Gastrocnemius medialis (tissue), 4 donors: ENCODE measurements at regions not wholly inside any gene's neighbourhood (a gene's known extent, or its start where the extent isn't known, plus 50 kb on each side); places are given as distances from the start of the nearest gene placed in this dataset.
A peak's percentile ranks its signal among the peaks of the same experiment; 100 is the strongest.

Experiments
- ATAC-seq, 2 donors: fragments of 150-250 bp; one replicate each; pipeline ENCODE4 v1.9.1; 2016
- DNase-seq, 2 donors: peaks; one replicate each; pipeline ENCODE4 v3.0.0-alpha.2; 2019
- H3K27ac ChIP-seq, 4 donors: fragments of 200-600 bp; sonication (generic); 1 replicate in 1 of 4; 2 replicates in 3 of 4; pipeline ENCODE4 v1.5.1; 2016 to 2018; ENCODE audit warnings: mild to moderate bottlenecking in 2 of 4, moderate library complexity in 1 of 4
- H3K27me3 ChIP-seq, 3 donors: fragments of 200-600 bp; sonication (generic) in 2 of 3; 1 replicate in 1 of 3; 2 replicates in 2 of 3; pipeline versions ENCODE4 v1.5.1 to v1.6.0; 2016 to 2019; ENCODE audit warnings: mild to moderate bottlenecking in 1 of 3, moderate library complexity in 1 of 3
- H3K36me3 ChIP-seq, 2 donors: fragments of 200-600 bp; sonication (generic) in 1 of 2; one replicate each; pipeline ENCODE4 v1.5.1; 2017 to 2018
- H3K4me1 ChIP-seq, 2 donors: fragments of 200-600 bp; sonication (generic) in 1 of 2; one replicate each; pipeline ENCODE4 v1.5.1; 2016 to 2017; ENCODE audit warnings: mild to moderate bottlenecking in 2 of 2
- H3K4me3 ChIP-seq, 4 donors: fragments of 200-600 bp; sonication (generic) in 3 of 4; 1 replicate in 1 of 4; 2 replicates in 3 of 4; pipeline ENCODE4 v1.5.1; 2016 to 2019; ENCODE audit warnings: mild to moderate bottlenecking in 2 of 4
- H3K9me3 ChIP-seq, 3 donors: fragments of 200-600 bp; sonication (generic) in 2 of 3; 1 replicate in 1 of 3; 2 replicates in 2 of 3; pipeline ENCODE4 v1.5.1; 2016 to 2019
- CTCF ChIP-seq, 5 experiments: fragments of 450-650 bp in 3 of 5; fragments of 200-600 bp in 2 of 5; sonication (generic) in 2 of 5; IDR thresholded peaks in 4 of 5; conservative IDR thresholded peaks in 1 of 5; 1 replicate in 4 of 5; 2 replicates in 1 of 5; pipeline ENCODE4 v1.5.1; 2016 to 2019; ENCODE audit warnings: antibody characterized with exemption in 5 of 5, mild to moderate bottlenecking in 3 of 5, moderate library complexity in 3 of 5
- POLR2A ChIP-seq, 2 donors: fragments of 450-650 bp; IDR thresholded peaks; one replicate each; pipeline ENCODE4 v1.6.1; 2017; ENCODE audit warnings: antibody characterized with exemption in 2 of 2, mild to moderate bottlenecking in 2 of 2, moderate library complexity in 2 of 2
- in situ Hi-C, 4 donors: fragments of 200-750 bp; cut with MboI; loops; one replicate each; pipeline versions ENCODE4 v1.15.0 to v1.8.0; 2017; ENCODE audit warnings: low sequenced_read_pairs in 4 of 4
- intact Hi-C: fragments of 100-400 bp; cut with DNase I; formaldehyde crosslinking; loops from one replicate; pipeline ENCODE4 v1.15.1; 2023; ENCODE audit warnings: low total_unique reads

DNA sequence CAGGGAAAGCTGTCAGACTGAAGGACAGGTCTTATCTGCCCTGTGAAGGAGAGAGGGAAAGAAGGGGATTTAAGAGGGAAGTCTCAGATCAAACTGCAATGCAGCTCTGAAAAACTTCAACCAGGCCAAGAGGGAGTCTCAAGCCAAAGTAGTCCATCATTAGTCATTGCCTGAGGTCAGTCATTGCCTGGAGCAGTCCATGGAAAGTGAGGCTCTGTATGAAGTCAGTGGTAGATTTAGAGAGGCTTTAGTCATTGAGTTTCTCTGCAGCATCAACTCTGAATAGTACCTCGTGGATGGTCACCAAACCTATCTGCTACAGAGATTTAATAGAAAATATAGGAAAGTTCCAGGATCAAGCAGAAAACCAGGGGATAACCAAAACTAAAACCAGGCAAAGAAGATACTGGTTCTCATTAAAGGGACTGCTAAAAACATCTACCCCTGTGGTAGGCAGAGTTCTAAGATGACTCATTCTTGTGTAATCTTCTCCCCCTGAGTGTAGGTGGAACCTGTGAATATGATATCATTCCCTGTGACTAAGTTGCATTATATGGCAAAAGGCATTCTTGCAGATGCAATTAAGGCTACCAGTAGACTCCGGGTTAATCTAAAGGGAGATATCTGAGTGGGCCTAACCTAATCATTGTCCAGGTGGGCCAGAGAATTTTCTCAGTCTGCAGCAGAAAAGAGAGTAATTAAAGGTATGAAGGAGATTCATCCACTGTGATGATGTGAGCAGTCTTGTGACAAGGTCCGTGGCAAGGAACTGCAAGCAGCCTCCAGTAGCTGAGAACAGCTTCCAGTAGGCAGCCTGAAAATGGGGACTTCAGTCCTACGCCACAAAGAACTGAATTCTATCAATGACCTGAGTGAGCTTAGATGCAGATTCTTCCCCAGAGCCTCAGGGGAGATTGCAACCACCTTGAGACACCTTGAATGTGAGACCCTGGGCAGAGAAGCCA, 123.1 kb downstream of the GALC start:
- intact Hi-C loops, result no loop called here
- no peak overlapping the region for H3K27ac ChIP-seq
- no peaks in the 10 kb centered on the region for H3K4me1 ChIP-seq
- no peak for DNase-seq
- no peaks in the 10 kb centered on the region for H3K36me3 ChIP-seq
- no peaks in the 10 kb centered on the region for H3K27me3 ChIP-seq
- H3K4me3 ChIP-seq, result no peak overlapping the region
- peak; percentile 58 to 73 for ATAC-seq
- H3K9me3 ChIP-seq, result no peaks in the 10 kb centered on the region
- in situ Hi-C loops, result no loop called here
- TF ChIP-seq POLR2A (IDR thresholded peaks at IDR 0.05) (no peak), CTCF (IDR thresholded peaks at IDR 0.05 in 4 of 5, conservative IDR thresholded peaks at IDR 0.05 in 1 of 5) (no peak)

DNA sequence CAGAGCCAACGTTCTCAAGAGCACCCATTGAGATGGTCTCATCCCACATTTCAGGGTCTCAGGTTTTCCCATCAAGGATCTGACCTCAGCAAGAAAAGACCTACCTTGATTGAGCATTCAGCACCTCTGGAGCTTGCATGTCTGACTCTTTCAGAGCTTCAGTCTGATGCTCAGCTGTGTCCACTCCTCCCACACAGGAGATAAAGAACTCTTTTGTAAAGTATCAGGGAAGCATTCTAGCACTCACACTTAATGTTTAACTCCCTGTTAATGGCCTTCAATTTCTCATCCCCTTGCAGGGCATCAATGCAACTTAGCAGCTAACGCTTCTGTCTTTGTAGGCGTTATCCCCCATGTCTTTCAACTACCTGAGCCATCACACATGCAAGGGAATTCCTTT, 124.1 kb downstream of the GALC start:
- TF ChIP-seq CTCF (IDR thresholded peaks at IDR 0.05 in 4 of 5, conservative IDR thresholded peaks at IDR 0.05 in 1 of 5) (no peak), POLR2A (IDR thresholded peaks at IDR 0.05) (no peak)
- intact Hi-C loops, result no loop called here
- H3K4me1 ChIP-seq, result no peaks in the 10 kb centered on the region
- no peaks in the 10 kb centered on the region for H3K36me3 ChIP-seq
- in situ Hi-C loops, result no loop called here
- ATAC-seq (no peak), DNase-seq (no peak)
- H3K27ac ChIP-seq, result no peak overlapping the region
- no peaks in the 10 kb centered on the region for H3K27me3 ChIP-seq
- H3K4me3 ChIP-seq, result no peak overlapping the region
- no peaks in the 10 kb centered on the region for H3K9me3 ChIP-seq

- Histone ChIP-seq H3K4me1 (no peaks in the 10 kb centered on the region), H3K4me3 (no peak overlapping the region), H3K27ac (no peak overlapping the region), H3K9me3 (no peaks in the 10 kb centered on the region), H3K36me3 (no peaks in the 10 kb centered on the region), H3K27me3 (no peaks in the 10 kb centered on the region)
- DNase-seq, result no peak
- no peak for TF ChIP-seq CTCF (IDR thresholded peaks at IDR 0.05 in 4 of 5, conservative IDR thresholded peaks at IDR 0.05 in 1 of 5)
- no peak for TF ChIP-seq POLR2A (IDR thresholded peaks at IDR 0.05)
- intact Hi-C loops, result no loop called here
- no peak for ATAC-seq
- in situ Hi-C loops, result no loop called here
These were observed 126.9 kb downstream of the GALC start for GRCh38 chr14:87866116-87866515.

DNA sequence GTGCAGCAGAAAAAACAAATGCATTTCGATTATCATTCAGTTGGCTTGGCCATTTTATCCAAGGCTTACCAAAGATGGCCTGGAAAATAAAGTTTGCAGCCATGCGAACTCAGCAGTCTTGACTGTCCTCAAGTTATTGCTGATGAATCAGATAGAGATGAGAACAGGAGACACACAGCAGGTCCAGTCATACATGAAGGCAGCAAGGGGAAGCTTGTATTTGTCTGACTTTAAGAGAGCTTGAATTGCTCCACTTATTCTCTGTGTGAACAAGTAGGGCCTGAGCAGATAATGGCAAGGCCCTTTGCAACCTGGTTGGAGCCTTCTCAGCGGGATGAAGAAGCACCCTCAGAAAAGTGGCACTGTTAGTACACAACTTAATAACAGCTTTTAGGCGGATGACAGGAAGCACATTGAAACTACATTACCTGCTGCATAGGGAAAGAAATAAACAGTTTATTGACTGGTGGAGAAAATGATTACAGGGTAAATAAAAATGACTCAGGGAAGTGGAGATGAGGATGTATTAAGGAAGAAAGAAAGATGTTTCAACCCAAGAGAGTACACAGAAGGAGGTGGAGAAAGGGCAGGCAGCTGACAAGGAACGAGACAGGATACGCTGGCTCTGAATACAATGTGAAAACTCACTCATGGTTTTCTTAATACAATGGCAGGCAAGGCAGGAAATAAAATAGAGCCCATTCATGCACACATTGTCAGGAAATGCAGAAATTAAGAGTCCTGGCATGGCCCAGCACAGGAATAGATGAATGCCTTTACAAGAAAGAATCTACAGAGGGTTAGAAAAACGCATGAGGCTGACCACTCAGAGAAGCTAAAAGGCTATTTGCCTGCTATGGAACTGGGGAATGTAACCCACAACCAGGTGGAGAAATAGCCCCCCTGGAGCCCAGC, 128.4 kb downstream of the GALC start:
- Histone ChIP-seq H3K27ac (no peak overlapping the region), H3K36me3 (no peaks in the 10 kb centered on the region), H3K4me1 (no peaks in the 10 kb centered on the region), H3K9me3 (no peaks in the 10 kb centered on the region), H3K4me3 (no peak overlapping the region), H3K27me3 (no peaks in the 10 kb centered on the region)
- in situ Hi-C loops (no loop called here), intact Hi-C loops (no loop called here)
- no peak for DNase-seq
- TF ChIP-seq CTCF (IDR thresholded peaks at IDR 0.05 in 4 of 5, conservative IDR thresholded peaks at IDR 0.05 in 1 of 5) (no peak), POLR2A (IDR thresholded peaks at IDR 0.05) (no peak)
- no peak for ATAC-seq
